ENCODE measurements at regions not wholly inside any gene's neighbourhood (a gene's known extent, or its start where the extent isn't known, plus 50 kb on each side); places are given as distances from the start of the nearest gene placed in this dataset.

- no peak for TF ChIP-seq CTCF (conservative IDR thresholded peaks at IDR 0.05 in 1 of 2, IDR thresholded peaks at IDR 0.05 in 1 of 2; ENCODE audit: low read depth in 1 of 2, low read length in 2 of 2)
- TF ChIP-seq EZH2 (IDR thresholded peaks at IDR 0.05; ENCODE audit: low read length, missing control alignments), result no peak
Observed at GRCh38 chr3:61387817-61388216, 136.6 kb upstream of the FHIT start.

All from fibroblast of lung (primary cell).